ENCODE measurements at regions not wholly inside any gene's neighbourhood (a gene's known extent, or its start where the extent isn't known, plus 50 kb on each side); places are given as distances from the start of the nearest gene placed in this dataset.

GRCh38 chr20:22744341-22745193, 160.2 kb upstream of the FOXA2 start:
- DNase-seq, result no peak

- no peak for DNase-seq
Measured at GRCh38 chr20:22745194-22745500, 160.8 kb upstream of the FOXA2 start.

GRCh38 chr20:22746957-22747356, 162.6 kb upstream of the FOXA2 start:
- no peak for DNase-seq

- DNase-seq, result no peak
Measured at GRCh38 chr20:22752324-22752723, 168.0 kb upstream of the FOXA2 start.

GRCh38 chr20:22757424-22758183, 173.2 kb upstream of the FOXA2 start:
- no peak for DNase-seq

GRCh38 chr20:22758815-22759214, 174.4 kb upstream of the FOXA2 start:
- DNase-seq, result no peak

GRCh38 chr20:22762576-22763256, 178.3 kb upstream of the FOXA2 start:
- no peak for DNase-seq

GRCh38 chr20:22763257-22763906, 179.0 kb upstream of the FOXA2 start:
- DNase-seq, result no peak

GRCh38 chr20:22768266-22769178, 184.2 kb upstream of the FOXA2 start:
- no peak for DNase-seq

- DNase-seq, result no peak
Measured at GRCh38 chr20:22770241-22770800, 185.9 kb upstream of the FOXA2 start.

- no peak for DNase-seq
Measured at GRCh38 chr20:22771706-22772105, 187.3 kb upstream of the FOXA2 start.

- DNase-seq, result no peak
Measured at GRCh38 chr20:22773344-22773743, 189.0 kb upstream of the FOXA2 start.

GRCh38 chr20:22775256-22775655, 190.9 kb upstream of the FOXA2 start:
- DNase-seq, result no peak

GRCh38 chr20:22775671-22776139, 191.3 kb upstream of the FOXA2 start:
- DNase-seq, result no peak

GRCh38 chr20:22776369-22776768, 192.0 kb upstream of the FOXA2 start:
- no peak for DNase-seq

GRCh38 chr20:22779878-22780277, 195.5 kb upstream of the FOXA2 start:
- DNase-seq, result no peak

GRCh38 chr20:22781869-22782268, 197.5 kb upstream of the FOXA2 start:
- DNase-seq, result no peak

GRCh38 chr20:22789676-22790075, 205.3 kb upstream of the FOXA2 start:
- DNase-seq, result no peak

- DNase-seq, result no peak
Measured at GRCh38 chr20:22791396-22791795, 207.0 kb upstream of the FOXA2 start.

- DNase-seq, result no peak
Measured at GRCh38 chr20:22791877-22792525, 207.6 kb upstream of the FOXA2 start.

GRCh38 chr20:22794200-22794599, 209.8 kb upstream of the FOXA2 start:
- DNase-seq, result no peak

All from NCI-H1048 (cell line).